ENCODE measurements at regions not wholly inside any gene's neighbourhood (a gene's known extent, or its start where the extent isn't known, plus 50 kb on each side); places are given as distances from the start of the nearest gene placed in this dataset.

GRCh38 chr4:175215208-175215607, 297.1 kb downstream of the ADAM29 start:
- H3K4me1 ChIP-seq (ENCODE audit: control insufficient read depth in 1 of 2, insufficient read depth in 2 of 2, low read length in 2 of 2) = no peaks in the 10 kb centered on the region
- no peak for ATAC-seq
- no peaks in the 10 kb centered on the region; a peak in 1 of 4 replicates for H3K9me3 ChIP-seq (ENCODE audit: control insufficient read depth in 1 of 2, insufficient read depth in 1 of 2, low read depth in 1 of 2, low read length in 2 of 2)
- ChIA-PET CTCF (no interaction called here), POLR2A (no interaction called here), RAD21 (ENCODE audit: low non-redundant PET in 1 of 2, low total read pairs in 2 of 2, uncharacterized antibody in 2 of 2, unreplicated experiment in 2 of 2) (no interaction called here)
- no peak for DNase-seq (ENCODE audit: low read depth, low spot score)
- no peaks in the 10 kb centered on the region for H4K20me1 ChIP-seq (ENCODE audit: insufficient read depth)
- no peak overlapping the region for H3K4me3 ChIP-seq (replicated peaks in 1 of 2; ENCODE audit: low read depth in 1 of 2, low read length in 2 of 2)
- H3K9ac ChIP-seq (ENCODE audit: low read length) = no peak overlapping the region
- intact Hi-C loops (cut with micrococcal nuclease) = no loop called here
- no peaks in the 10 kb centered on the region for H3K36me3 ChIP-seq (ENCODE audit: control insufficient read depth in 1 of 2, insufficient read depth in 2 of 2, low read length in 2 of 2)
- no TSS peak for BruUV-seq (replicated peaks)
- no peak overlapping the region for H3K27ac ChIP-seq (ENCODE audit: low read depth, low read length)
- H3K4me2 ChIP-seq (ENCODE audit: low read length) = no peak overlapping the region
- TF ChIP-seq RAD21 (IDR thresholded peaks at IDR 0.05; ENCODE audit: low read depth) = no peak
- TF ChIP-seq, protein P1, sequence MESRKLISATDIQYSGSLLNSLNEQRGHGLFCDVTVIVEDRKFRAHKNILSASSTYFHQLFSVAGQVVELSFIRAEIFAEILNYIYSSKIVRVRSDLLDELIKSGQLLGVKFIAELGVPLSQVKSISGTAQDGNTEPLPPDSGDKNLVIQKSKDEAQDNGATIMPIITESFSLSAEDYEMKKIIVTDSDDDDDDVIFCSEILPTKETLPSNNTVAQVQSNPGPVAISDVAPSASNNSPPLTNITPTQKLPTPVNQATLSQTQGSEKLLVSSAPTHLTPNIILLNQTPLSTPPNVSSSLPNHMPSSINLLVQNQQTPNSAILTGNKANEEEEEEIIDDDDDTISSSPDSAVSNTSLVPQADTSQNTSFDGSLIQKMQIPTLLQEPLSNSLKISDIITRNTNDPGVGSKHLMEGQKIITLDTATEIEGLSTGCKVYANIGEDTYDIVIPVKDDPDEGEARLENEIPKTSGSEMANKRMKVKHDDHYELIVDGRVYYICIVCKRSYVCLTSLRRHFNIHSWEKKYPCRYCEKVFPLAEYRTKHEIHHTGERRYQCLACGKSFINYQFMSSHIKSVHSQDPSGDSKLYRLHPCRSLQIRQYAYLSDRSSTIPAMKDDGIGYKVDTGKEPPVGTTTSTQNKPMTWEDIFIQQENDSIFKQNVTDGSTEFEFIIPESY (IDR thresholded peaks at IDR 0.05; ENCODE audit: extremely low read depth, insufficient replicate concordance, low read length) = no peak
- H3K9me2 ChIP-seq (ENCODE audit: insufficient read depth) = no peaks in the 10 kb centered on the region
- no peak overlapping the region for H2AFZ ChIP-seq (ENCODE audit: low read depth, low read length, poor library complexity, severe bottlenecking)
- H3K79me2 ChIP-seq (ENCODE audit: insufficient read depth, low read length) = no peaks in the 10 kb centered on the region
- no peaks in the 10 kb centered on the region for H3K27me3 ChIP-seq (ENCODE audit: insufficient read depth, low read length)

DNA sequence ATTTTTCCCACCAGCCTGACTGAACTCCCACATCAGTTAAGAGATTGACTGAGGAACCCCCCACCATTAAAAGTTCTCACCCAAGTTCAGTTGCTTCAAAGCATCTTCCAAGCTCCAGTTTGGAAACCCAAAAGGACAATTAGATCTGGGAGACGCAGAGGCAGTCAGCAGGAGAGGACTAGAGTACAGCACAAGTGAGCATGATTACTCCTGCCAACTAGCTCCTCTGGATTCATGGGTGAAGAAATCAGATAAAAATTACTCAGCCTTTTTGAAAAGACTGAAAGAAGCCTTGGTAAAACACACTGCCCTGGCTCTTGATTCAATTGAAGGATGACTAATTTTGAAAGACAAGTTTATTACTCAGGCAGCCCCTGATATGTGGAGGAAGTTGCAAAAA, 297.5 kb downstream of the ADAM29 start:
- H2AFZ ChIP-seq (ENCODE audit: low read depth, low read length, poor library complexity, severe bottlenecking) = no peak overlapping the region
- H3K36me3 ChIP-seq (ENCODE audit: control insufficient read depth in 1 of 2, insufficient read depth in 2 of 2, low read length in 2 of 2) = no peaks in the 10 kb centered on the region
- ATAC-seq (no peak), DNase-seq (ENCODE audit: low read depth, low spot score) (no peak)
- no peaks in the 10 kb centered on the region for H3K27me3 ChIP-seq (ENCODE audit: insufficient read depth, low read length)
- TF ChIP-seq CBX3 (IDR thresholded peaks at IDR 0.05; ENCODE audit: low read depth) = peak; percentile 23; the same call in 1 of the 2 replicates
- TF ChIP-seq, protein P2, sequence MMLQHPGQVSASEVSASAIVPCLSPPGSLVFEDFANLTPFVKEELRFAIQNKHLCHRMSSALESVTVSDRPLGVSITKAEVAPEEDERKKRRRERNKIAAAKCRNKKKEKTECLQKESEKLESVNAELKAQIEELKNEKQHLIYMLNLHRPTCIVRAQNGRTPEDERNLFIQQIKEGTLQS (IDR thresholded peaks at IDR 0.05) = no peak
- no peaks in the 10 kb centered on the region for H3K79me2 ChIP-seq (ENCODE audit: insufficient read depth, low read length)
- H3K9me2 ChIP-seq (ENCODE audit: insufficient read depth) = no peaks in the 10 kb centered on the region
- H4K20me1 ChIP-seq (ENCODE audit: insufficient read depth) = no peaks in the 10 kb centered on the region
- intact Hi-C loops (cut with micrococcal nuclease) = no loop called here
- ChIA-PET CTCF (no interaction called here), POLR2A (no interaction called here), RAD21 (ENCODE audit: low non-redundant PET in 1 of 2, low total read pairs in 2 of 2, uncharacterized antibody in 2 of 2, unreplicated experiment in 2 of 2) (no interaction called here)
- H3K4me2 ChIP-seq (ENCODE audit: low read length) = no peak overlapping the region
- H3K4me1 ChIP-seq (ENCODE audit: control insufficient read depth in 1 of 2, insufficient read depth in 2 of 2, low read length in 2 of 2) = no peaks in the 10 kb centered on the region
- no peak overlapping the region for H3K27ac ChIP-seq (ENCODE audit: low read depth, low read length)
- H3K9me3 ChIP-seq (ENCODE audit: control insufficient read depth in 1 of 2, insufficient read depth in 1 of 2, low read depth in 1 of 2, low read length in 2 of 2) = no peaks in the 10 kb centered on the region; a peak in 1 of 4 replicates
- no TSS peak for BruUV-seq (replicated peaks)
- no peak overlapping the region for H3K9ac ChIP-seq (ENCODE audit: low read length)
- no peak overlapping the region for H3K4me3 ChIP-seq (replicated peaks in 1 of 2; ENCODE audit: low read depth in 1 of 2, low read length in 2 of 2)
